B cell (primary cell): ENCODE measurements at regions not wholly inside any gene's neighbourhood (a gene's known extent, or its start where the extent isn't known, plus 50 kb on each side); places are given as distances from the start of the nearest gene placed in this dataset.

ENCODE experiments used
- ATAC-seq: fragments of 200-7000 bp; cut with Tn5 transposase; one replicate; pipeline ENCODE4 v1.10.0; 2021; ENCODE audit warnings: low read depth, mild to moderate bottlenecking, moderate number of reproducible peaks, moderate library complexity
- CTCF ChIA-PET: fragments of 350-600 bp; sonication (Branson Sonifier 250); formaldehyde crosslinking; loops from one replicate; lab custom pipeline; 2021; ENCODE audit warnings: antibody characterized with exemption, inconsistent platforms; lab: Charles Lee
- POLR2A ChIA-PET: fragments of 350-600 bp; sonication (Branson Sonifier 250); formaldehyde crosslinking; loops from one replicate; lab custom pipeline; 2021; ENCODE audit warnings: antibody characterized with exemption; lab: Charles Lee
- DNase-seq: peaks from one replicate; pipeline ENCODE4 v3.0.0; 2013
- H2AFZ ChIP-seq: 2 replicates; pipeline ENCODE4 v1.6.1; 2012; ENCODE audit warnings: mild to moderate bottlenecking, low read depth, low read length; ENCODE audit not compliant: insufficient read depth, poor library complexity, severe bottlenecking
- H3K27ac ChIP-seq, 2 donors: 1 replicate in 1 of 2; 2 replicates in 1 of 2; pipeline ENCODE4 v1.5.1; 2012 to 2013; ENCODE audit warnings: low read length in 2 of 2, mild to moderate bottlenecking in 2 of 2, moderate library complexity in 1 of 2
- H3K27me3 ChIP-seq, 4 experiments: fragments of 200-600 bp in 1 of 4; sonication (generic) in 1 of 4; replicated peaks in 1 of 4; 1 replicate in 2 of 4; 2 replicates in 2 of 4; pipeline versions ENCODE4 v1.6.1 to v1.7.0; 2013 to 2016; ENCODE audit warnings: low read length in 3 of 4, mild to moderate bottlenecking in 2 of 4, mixed read lengths in 1 of 4, moderate library complexity in 1 of 4; ENCODE audit not compliant: insufficient read depth in 4 of 4, control insufficient read depth in 3 of 4; ENCODE audit errors: control extremely low read depth in 1 of 4
- H3K36me3 ChIP-seq, 2 experiments: replicated peaks in 1 of 2; 1 replicate in 1 of 2; 2 replicates in 1 of 2; pipeline versions ENCODE4 v1.6.1 to v1.7.1; 2013; ENCODE audit warnings: low read length in 1 of 2; ENCODE audit not compliant: insufficient read depth in 2 of 2, control insufficient read depth in 1 of 2; ENCODE audit errors: control extremely low read depth in 1 of 2, extremely low read depth in 1 of 2
- H3K4me1 ChIP-seq, 2 donors: fragments of 200-600 bp in 1 of 2; sonication (generic) in 1 of 2; 1 replicate in 1 of 2; 2 replicates in 1 of 2; pipeline versions ENCODE4 v1.5.1 to v1.6.1; 2013 to 2017; ENCODE audit warnings: low read length in 2 of 2; ENCODE audit not compliant: control insufficient read depth in 2 of 2, insufficient read depth in 2 of 2
- H3K4me2 ChIP-seq: replicated peaks from 2 replicates; pipeline ENCODE3; 2012; ENCODE audit warnings: mild to moderate bottlenecking, low read depth, low read length; ENCODE audit not compliant: poor library complexity, severe bottlenecking
- H3K4me3 ChIP-seq, 5 experiments: fragments of 200-600 bp in 1 of 5; sonication (generic) in 1 of 5; 1 replicate in 3 of 5; 2 replicates in 2 of 5; pipeline versions ENCODE4 v1.5.1 to v1.7.0; 2011 to 2016; ENCODE audit warnings: low read length in 4 of 5, mild to moderate bottlenecking in 4 of 5, low read depth in 2 of 5, control low read depth in 1 of 5, moderate library complexity in 1 of 5; ENCODE audit not compliant: insufficient read depth in 1 of 5; ENCODE audit errors: control extremely low read depth in 1 of 5, extremely low read depth in 1 of 5
- H3K79me2 ChIP-seq: fragments of 200-600 bp; sonication (generic); one replicate; pipeline ENCODE4 v1.6.0; 2016; ENCODE audit warnings: low read length; ENCODE audit not compliant: control insufficient read depth, insufficient read depth
- H3K9ac ChIP-seq: fragments of 200-600 bp; sonication (generic); 2 replicates; pipeline ENCODE4 v1.6.1; 2017; ENCODE audit warnings: mild to moderate bottlenecking, low read length, moderate library complexity
- H3K9me3 ChIP-seq, 3 donors: one replicate each; pipeline versions ENCODE4 v1.6.1 to v1.7.1; 2013; ENCODE audit warnings: low read length in 2 of 3; ENCODE audit not compliant: control insufficient read depth in 2 of 3, insufficient read depth in 1 of 3; ENCODE audit errors: control extremely low read depth in 1 of 3
- H4K20me1 ChIP-seq: 2 replicates; pipeline ENCODE4 v1.6.0; 2012; ENCODE audit warnings: mild to moderate bottlenecking, low read length; ENCODE audit not compliant: insufficient read depth, control insufficient read depth, poor library complexity, severe bottlenecking
- H3K27ac Mint-ChIP-seq: one replicate; pipeline ENCODE4 v1.8.0; 2021; ENCODE audit warnings: mixed read lengths
- H3K27me3 Mint-ChIP-seq: one replicate; pipeline ENCODE4 v1.8.0; 2021; ENCODE audit warnings: mixed read lengths
- H3K4me1 Mint-ChIP-seq: one replicate; pipeline ENCODE4 v1.8.0; 2021; ENCODE audit warnings: mixed read lengths
- H3K4me3 Mint-ChIP-seq: one replicate; pipeline ENCODE4 v1.8.0; 2021; ENCODE audit warnings: mixed read lengths
- H3K9me3 Mint-ChIP-seq: one replicate; pipeline ENCODE4 v1.8.0; 2022; ENCODE audit warnings: mixed read lengths; ENCODE audit not compliant: insufficient read depth
- CTCF ChIP-seq: fragments of 200-600 bp; IDR thresholded peaks from one replicate; pipeline ENCODE4 v1.8.0; 2022; ENCODE audit warnings: antibody characterized with exemption, mild to moderate bottlenecking
- EZH2 ChIP-seq: IDR thresholded peaks from 2 replicates; pipeline ENCODE4 v1.6.1; 2012; ENCODE audit warnings: borderline replicate concordance, low read depth, mild to moderate bottlenecking, moderate library complexity, low read length; ENCODE audit not compliant: insufficient read depth, poor library complexity, severe bottlenecking
- WGBS: methylation state at CpG from one replicate; pipeline ENCODE4 v1.1.5; 2013; ENCODE audit warnings: missing lambda C conversion rate; ENCODE audit not compliant: insufficient coverage; 5-methylcytosine and 5-hydroxymethylcytosine counted together
- intact Hi-C: fragments of 100-400 bp; cut with micrococcal nuclease; formaldehyde crosslinking; loops from one replicate; pipeline ENCODE4 v1.10.0; 2022

- H3K9ac ChIP-seq = no peak overlapping the region
- ATAC-seq (no peak), DNase-seq (no peak)
- no peak for TF ChIP-seq CTCF
- no peak for TF ChIP-seq EZH2
- peaks cover 10% of the 10 kb centered on the region for H3K27me3 Mint-ChIP-seq
- ChIA-PET POLR2A (no interaction called here), CTCF (interaction anchor here (1.1 to 1.2 kb wide), 2 partner anchors 13 to 172 kb away, joined by 3 to 6 read pairs; no protein-coding TSS in a partner anchor)
- no peak overlapping the region for H3K27ac Mint-ChIP-seq
- no peaks in the 10 kb centered on the region for H3K36me3 ChIP-seq
- H3K4me1 Mint-ChIP-seq = peaks cover 3% of the 10 kb centered on the region
- 100% methylated on average over 1 of the region's 2 CpGs for WGBS
- intact Hi-C loops = no loop called here
- H3K4me3 ChIP-seq = no peak overlapping the region
- no peak overlapping the region for H3K4me2 ChIP-seq
- no peaks in the 10 kb centered on the region for H3K9me3 Mint-ChIP-seq
- peaks cover 0 to 4% (median 0%) of the 10 kb centered on the region in 4 experiments for H3K27me3 ChIP-seq
- H3K4me1 ChIP-seq = no peaks in the 10 kb centered on the region
- H4K20me1 ChIP-seq = no peaks in the 10 kb centered on the region
- no peak overlapping the region for H2AFZ ChIP-seq
- H3K27ac ChIP-seq = no peak overlapping the region
- H3K9me3 ChIP-seq = peaks cover 0 to 1% (median 0%) of the 10 kb centered on the region in 3 donors
- no peak overlapping the region for H3K4me3 Mint-ChIP-seq
- no peaks in the 10 kb centered on the region for H3K79me2 ChIP-seq
Observed at GRCh38 chr3:5293207-5293606, 105.7 kb downstream of the EDEM1 start.

GRCh38 chr3:5294356-5294755 is 106.8 kb downstream of the EDEM1 start:
- no peak for ATAC-seq
- TF ChIP-seq CTCF (no peak), EZH2 (no peak)
- H3K27me3 ChIP-seq = no peaks in the 10 kb centered on the region
- no peak overlapping the region for H3K27ac ChIP-seq
- peaks cover 0 to 1% (median 0%) of the 10 kb centered on the region in 3 donors for H3K9me3 ChIP-seq
- H3K79me2 ChIP-seq = no peaks in the 10 kb centered on the region
- CTCF ChIA-PET = no interaction called here
- intact Hi-C loops = no loop called here
- WGBS = 85% methylated on average over 3 of the region's 4 CpGs
- H3K9me3 Mint-ChIP-seq = no peaks in the 10 kb centered on the region
- DNase-seq = no peak
- H2AFZ ChIP-seq = no peak overlapping the region
- POLR2A ChIA-PET = no interaction called here
- H3K27me3 Mint-ChIP-seq = peaks cover 10% of the 10 kb centered on the region
- H3K4me2 ChIP-seq = no peak overlapping the region
- peaks cover 3 to 7% of the 10 kb centered on the region in 2 donors for H3K4me1 ChIP-seq
- H3K36me3 ChIP-seq = no peaks in the 10 kb centered on the region
- H4K20me1 ChIP-seq = no peaks in the 10 kb centered on the region
- H3K4me3 Mint-ChIP-seq = no peak overlapping the region
- H3K9ac ChIP-seq = no peak overlapping the region
- no peak overlapping the region for H3K27ac Mint-ChIP-seq
- H3K4me1 Mint-ChIP-seq = peaks cover 7% of the 10 kb centered on the region
- H3K4me3 ChIP-seq = no peak overlapping the region
